Stromal cell of bone marrow (primary cell): ENCODE measurements at regions not wholly inside any gene's neighbourhood (a gene's known extent, or its start where the extent isn't known, plus 50 kb on each side); places are given as distances from the start of the nearest gene placed in this dataset.
A peak's percentile ranks its signal among the peaks of the same experiment; 100 is the strongest.
"Not testable (repeated sequence)": the region's sequence is repeated elsewhere in the genome, so short reads cannot be mapped to it uniquely, and the experiment has no call there.

Experiments used
- DNase-seq: peaks from one replicate; pipeline ENCODE4 v3.0.0-alpha.2; 2012; ENCODE audit warnings: low read depth

- DNase-seq = not testable (repeated sequence)
These were observed 75.1 kb downstream of the LYZL1 start for GRCh38 chr10:29363930-29364329.

DNA sequence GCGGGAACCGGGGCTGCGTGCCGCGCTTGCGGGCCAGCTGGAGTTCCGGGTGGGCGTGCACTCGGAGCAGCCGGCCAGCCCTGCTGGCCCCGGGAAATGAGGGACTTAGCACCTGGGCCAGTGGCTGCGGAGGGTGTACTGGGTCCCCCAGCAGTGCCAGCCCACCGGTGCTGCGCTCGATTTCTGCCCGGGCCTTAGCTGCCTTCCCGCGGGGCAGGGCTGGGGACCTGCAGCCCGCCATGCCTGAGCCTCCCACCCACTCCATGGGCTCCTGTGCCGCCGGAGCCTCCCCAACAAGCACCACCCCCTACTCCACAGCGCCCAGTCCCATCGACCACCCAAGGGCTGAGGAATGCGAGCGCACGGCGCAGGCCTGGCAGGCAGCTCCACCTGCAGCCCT lies 77.3 kb downstream of the LYZL1 start:
- not testable (repeated sequence) for DNase-seq

- DNase-seq = no peak
These were observed 80.5 kb downstream of the LYZL1 start for GRCh38 chr10:29369419-29369818.

DNA sequence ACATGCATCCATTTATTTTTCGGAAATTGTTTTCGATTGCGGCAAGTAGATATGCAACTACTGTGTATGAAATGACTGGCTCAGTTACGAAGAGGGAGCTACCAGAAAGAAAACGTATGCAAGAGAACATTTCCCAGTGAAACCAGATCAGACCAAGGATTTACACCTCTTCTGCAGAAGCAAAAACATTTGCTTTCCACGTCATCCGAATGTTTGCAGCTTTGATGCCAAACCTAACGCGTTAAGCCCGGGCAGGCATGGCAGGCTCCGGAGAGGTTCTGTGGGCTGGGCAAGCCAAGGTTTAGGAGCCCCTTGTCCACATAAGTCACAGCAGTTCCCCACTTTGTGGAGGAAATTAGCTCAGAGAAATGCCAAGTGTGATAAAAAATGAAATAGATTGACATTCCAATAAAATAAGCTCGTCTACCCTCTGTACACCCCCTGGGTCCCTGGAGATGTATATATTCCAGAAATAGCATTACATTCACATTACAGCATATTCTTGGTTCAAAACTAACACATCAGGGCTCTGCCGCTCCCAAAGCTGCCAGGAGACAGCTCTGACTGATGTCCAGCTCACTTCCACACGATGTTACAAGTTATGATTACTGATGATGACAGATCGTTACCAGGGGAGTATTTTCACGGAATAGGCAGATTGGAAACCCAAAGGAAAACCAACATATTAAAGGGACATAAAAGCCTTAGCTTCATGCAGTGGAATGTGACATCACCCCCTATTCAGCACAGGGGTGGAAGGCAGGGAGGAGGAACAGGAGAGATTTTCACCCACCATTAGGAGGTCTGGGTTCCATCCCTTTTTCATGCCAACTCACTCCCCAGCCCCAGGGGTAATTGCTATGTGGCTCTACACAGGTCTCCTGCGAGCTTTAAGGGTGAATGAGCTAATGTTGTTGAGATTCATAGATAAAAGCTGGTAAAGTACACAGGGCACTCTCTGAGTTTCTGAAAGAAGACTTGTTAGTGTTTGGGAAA lies 81.5 kb downstream of the LYZL1 start:
- DNase-seq = peak; percentile 85

- no peak for DNase-seq
These were observed 84.0 kb downstream of the LYZL1 start for GRCh38 chr10:29372920-29373319.

- no peak for DNase-seq
These were observed 85.3 kb downstream of the LYZL1 start for GRCh38 chr10:29374162-29374561.

GRCh38 chr10:29375888-29376287 lies 87.0 kb downstream of the LYZL1 start:
- no peak for DNase-seq

- DNase-seq = no peak
These were observed 88.6 kb downstream of the LYZL1 start for GRCh38 chr10:29377333-29377961.

- no peak for DNase-seq
These were observed 89.2 kb downstream of the LYZL1 start for GRCh38 chr10:29378106-29378505.

DNA sequence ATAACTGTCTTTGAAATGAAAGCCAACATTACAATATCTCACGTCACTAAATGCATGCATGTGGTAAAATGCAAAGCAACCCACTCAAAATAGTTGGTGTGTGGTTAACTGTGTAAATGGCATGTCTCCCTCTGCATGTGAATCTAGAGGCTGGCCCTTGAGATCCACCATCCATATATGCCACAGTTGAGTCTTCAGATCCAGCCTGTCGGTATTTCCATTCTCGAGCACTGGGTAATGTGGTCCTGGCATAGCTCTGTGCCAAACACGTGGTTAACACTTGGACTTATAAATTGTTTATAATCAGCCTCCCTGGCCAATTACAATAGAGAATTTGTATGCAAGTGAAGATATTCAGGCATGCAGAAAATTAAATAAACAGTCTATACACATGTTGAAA lies 90.3 kb downstream of the LYZL1 start:
- no peak for DNase-seq

- not testable (repeated sequence) for DNase-seq
These were observed 91.1 kb downstream of the LYZL1 start for GRCh38 chr10:29379777-29380598.

- not testable (repeated sequence) for DNase-seq
These were observed 92.0 kb downstream of the LYZL1 start for GRCh38 chr10:29380599-29381511.

- DNase-seq = no peak
These were observed 97.6 kb downstream of the LYZL1 start for GRCh38 chr10:29386342-29386999.

GRCh38 chr10:29387269-29387668 lies 98.4 kb downstream of the LYZL1 start:
- DNase-seq = no peak

DNA sequence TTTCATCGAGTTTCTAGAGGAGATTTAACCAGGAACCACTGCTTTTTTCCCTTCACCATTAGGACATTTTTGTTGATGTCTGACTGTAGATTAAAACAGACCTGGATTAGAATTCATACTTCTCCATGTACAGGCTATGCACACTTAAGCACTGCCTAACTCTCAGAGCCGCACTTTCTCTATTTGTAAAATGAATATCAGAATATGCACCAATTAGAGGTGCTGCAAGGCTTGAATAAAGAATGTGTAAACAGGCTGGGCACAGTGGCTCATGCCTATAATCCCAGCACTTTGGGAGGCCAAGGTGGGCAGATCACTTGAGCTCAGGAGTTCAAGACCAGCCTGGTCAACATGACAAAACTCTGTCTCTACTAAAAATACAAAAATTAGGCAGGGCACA lies 99.2 kb downstream of the LYZL1 start:
- not testable (repeated sequence) for DNase-seq

GRCh38 chr10:29389493-29389892 lies 100.6 kb downstream of the LYZL1 start:
- no peak for DNase-seq

DNA sequence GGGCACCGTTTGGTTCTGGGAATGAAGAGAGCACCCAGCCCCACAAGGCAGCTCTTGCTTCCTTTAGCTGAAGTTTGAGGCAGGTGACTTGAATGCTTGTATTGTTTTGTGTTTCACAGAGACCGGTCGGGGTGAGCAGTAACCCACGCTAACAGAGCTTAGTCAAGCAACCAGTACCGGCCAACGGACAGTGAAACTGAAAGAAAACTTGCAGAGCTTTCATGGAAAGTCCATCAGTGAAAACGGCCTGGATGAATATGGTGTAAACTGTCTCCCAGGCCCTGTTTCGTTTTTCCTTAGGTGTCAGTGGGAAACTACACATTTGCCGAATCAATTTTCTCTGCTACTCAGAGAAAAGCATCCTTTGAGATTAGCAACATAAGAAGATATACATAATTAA lies 101.1 kb downstream of the LYZL1 start:
- no peak for DNase-seq

- no peak for DNase-seq
These were observed 103.6 kb downstream of the LYZL1 start for GRCh38 chr10:29392376-29393021.

GRCh38 chr10:29394321-29394932 lies 105.6 kb downstream of the LYZL1 start:
- no peak for DNase-seq

DNA sequence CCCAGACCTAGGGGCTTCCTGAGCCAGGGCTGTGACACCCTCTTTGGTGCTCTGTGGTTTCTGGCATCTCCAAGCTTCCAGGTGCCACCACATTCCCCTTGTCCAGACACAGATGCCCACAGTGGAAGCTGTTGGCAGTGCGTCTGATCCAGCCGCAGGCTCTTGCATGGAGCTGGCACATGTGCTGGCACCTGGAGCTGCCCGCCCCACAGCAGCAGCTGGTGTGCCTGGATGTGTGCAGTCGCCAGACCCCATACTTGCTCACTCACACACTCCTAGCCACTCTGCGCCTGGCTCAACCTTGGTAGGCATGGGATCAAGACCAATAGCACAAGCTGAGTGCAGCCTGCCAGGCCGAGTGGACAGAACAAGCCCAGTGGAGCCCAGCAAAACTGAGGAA lies 106.5 kb downstream of the LYZL1 start:
- DNase-seq = no peak
